Lower leg skin (tissue), 3 donors: ENCODE measurements at regions not wholly inside any gene's neighbourhood (a gene's known extent, or its start where the extent isn't known, plus 50 kb on each side); places are given as distances from the start of the nearest gene placed in this dataset.
"Not testable (repeated sequence)": the region's sequence is repeated elsewhere in the genome, so short reads cannot be mapped to it uniquely, and the experiment has no call there.

Experiments used
- POLR2A ChIP-seq, 2 donors: fragments of 450-650 bp; IDR thresholded peaks; one replicate each; pipeline ENCODE4 v1.6.1; 2016 to 2017; ENCODE audit warnings: antibody characterized with exemption in 2 of 2, mild to moderate bottlenecking in 1 of 2, moderate library complexity in 1 of 2
- TF ChIP-seq, protein P1 (sequence below), 3 donors: fragments of 450-650 bp; IDR thresholded peaks; one replicate each; pipeline ENCODE4 v1.5.1; 2016; ENCODE audit warnings: antibody characterized with exemption in 3 of 3, mild to moderate bottlenecking in 3 of 3, moderate library complexity in 2 of 3

DNA sequence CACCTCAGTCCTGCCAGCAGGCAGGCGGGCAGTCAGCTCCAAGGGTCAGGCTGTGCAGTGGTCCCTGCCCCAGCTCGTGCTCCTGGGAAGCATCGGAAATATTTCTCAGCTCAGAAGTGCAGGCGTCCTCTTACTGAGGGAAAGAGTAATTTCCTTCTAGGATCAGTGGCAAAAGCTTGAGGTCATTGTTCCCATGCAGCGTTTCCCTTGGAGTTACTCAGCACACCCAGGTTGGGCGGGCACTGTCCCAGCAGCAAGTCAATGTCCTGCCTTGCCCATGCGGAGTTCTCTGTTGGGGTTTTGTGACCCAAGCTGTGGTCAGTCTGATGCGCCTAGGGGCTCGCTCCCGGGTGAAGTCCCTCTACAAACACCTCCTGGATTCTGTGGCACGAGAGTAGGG, 69.4 kb upstream of the CRYM start:
- not testable (repeated sequence) for TF ChIP-seq POLR2A (IDR thresholded peaks at IDR 0.05)
- TF ChIP-seq, protein P1, sequence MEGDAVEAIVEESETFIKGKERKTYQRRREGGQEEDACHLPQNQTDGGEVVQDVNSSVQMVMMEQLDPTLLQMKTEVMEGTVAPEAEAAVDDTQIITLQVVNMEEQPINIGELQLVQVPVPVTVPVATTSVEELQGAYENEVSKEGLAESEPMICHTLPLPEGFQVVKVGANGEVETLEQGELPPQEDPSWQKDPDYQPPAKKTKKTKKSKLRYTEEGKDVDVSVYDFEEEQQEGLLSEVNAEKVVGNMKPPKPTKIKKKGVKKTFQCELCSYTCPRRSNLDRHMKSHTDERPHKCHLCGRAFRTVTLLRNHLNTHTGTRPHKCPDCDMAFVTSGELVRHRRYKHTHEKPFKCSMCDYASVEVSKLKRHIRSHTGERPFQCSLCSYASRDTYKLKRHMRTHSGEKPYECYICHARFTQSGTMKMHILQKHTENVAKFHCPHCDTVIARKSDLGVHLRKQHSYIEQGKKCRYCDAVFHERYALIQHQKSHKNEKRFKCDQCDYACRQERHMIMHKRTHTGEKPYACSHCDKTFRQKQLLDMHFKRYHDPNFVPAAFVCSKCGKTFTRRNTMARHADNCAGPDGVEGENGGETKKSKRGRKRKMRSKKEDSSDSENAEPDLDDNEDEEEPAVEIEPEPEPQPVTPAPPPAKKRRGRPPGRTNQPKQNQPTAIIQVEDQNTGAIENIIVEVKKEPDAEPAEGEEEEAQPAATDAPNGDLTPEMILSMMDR (IDR thresholded peaks at IDR 0.05): not testable (repeated sequence)
